Liver (tissue), 8 donors: ENCODE measurements at regions not wholly inside any gene's neighbourhood (a gene's known extent, or its start where the extent isn't known, plus 50 kb on each side); places are given as distances from the start of the nearest gene placed in this dataset.

ENCODE experiments used
- DNase-seq: peaks from one replicate; pipeline ENCODE4 v3.0.0-alpha.2; 2017; ENCODE audit warnings: low spot score
- H3K27ac ChIP-seq, 2 donors: one replicate each; pipeline ENCODE4 v1.7.0; 2013; ENCODE audit warnings: inconsistent platforms in 2 of 2, low read length in 2 of 2, control low read depth in 1 of 2, low read depth in 1 of 2, mild to moderate bottlenecking in 1 of 2
- H3K27me3 ChIP-seq, 4 donors: one replicate each; pipeline versions ENCODE4 v1.6.1 to v1.7.0; 2013; ENCODE audit warnings: low read length in 3 of 4, inconsistent platforms in 1 of 4, mild to moderate bottlenecking in 1 of 4, moderate library complexity in 1 of 4; ENCODE audit not compliant: control insufficient read depth in 4 of 4, insufficient read depth in 4 of 4
- H3K36me3 ChIP-seq, 4 donors: one replicate each; pipeline versions ENCODE4 v1.6.1 to v1.7.0; 2013; ENCODE audit warnings: low read length in 3 of 4, mild to moderate bottlenecking in 3 of 4, low read depth in 1 of 4, moderate library complexity in 1 of 4; ENCODE audit not compliant: control insufficient read depth in 4 of 4, insufficient read depth in 3 of 4
- H3K4me1 ChIP-seq, 4 donors: one replicate each; pipeline versions ENCODE4 v1.6.1 to v1.7.0; 2013; ENCODE audit warnings: low read length in 3 of 4, mild to moderate bottlenecking in 3 of 4, moderate library complexity in 1 of 4; ENCODE audit not compliant: control insufficient read depth in 4 of 4, insufficient read depth in 4 of 4
- H3K4me3 ChIP-seq, 3 donors: one replicate each; pipeline versions ENCODE4 v1.6.1 to v1.7.0; 2013; ENCODE audit warnings: low read length in 3 of 3, control low read depth in 1 of 3, low read depth in 1 of 3, mild to moderate bottlenecking in 1 of 3
- H3K9ac ChIP-seq, 2 donors: one replicate each; pipeline ENCODE4 v1.7.0; 2013; ENCODE audit warnings: low read length in 2 of 2, mild to moderate bottlenecking in 2 of 2, moderate library complexity in 2 of 2, control low read depth in 1 of 2, low read depth in 1 of 2
- H3K9me3 ChIP-seq, 4 donors: one replicate each; pipeline versions ENCODE4 v1.6.1 to v1.7.0; 2013; ENCODE audit warnings: low read length in 3 of 4; ENCODE audit not compliant: control insufficient read depth in 4 of 4
- EGR1 ChIP-seq, 2 donors: IDR thresholded peaks; 2 replicates each; pipeline ENCODE4 v1.6.1; 2016 to 2018; ENCODE audit warnings: antibody characterized with exemption in 2 of 2, low read depth in 2 of 2
- FOXA1 ChIP-seq: IDR thresholded peaks from 2 replicates; pipeline ENCODE4 v1.6.1; 2016; ENCODE audit warnings: antibody characterized with exemption
- GABPA ChIP-seq, 2 donors: IDR thresholded peaks in 1 of 2; conservative IDR thresholded peaks in 1 of 2; 2 replicates each; pipeline ENCODE4 v1.6.1; 2016; ENCODE audit warnings: antibody characterized with exemption in 2 of 2, mild to moderate bottlenecking in 1 of 2, moderate library complexity in 1 of 2
- HNF4A ChIP-seq, 2 donors: conservative IDR thresholded peaks; 2 replicates each; pipeline ENCODE4 v1.6.1; 2016; ENCODE audit warnings: antibody characterized with exemption in 2 of 2, mild to moderate bottlenecking in 2 of 2
- HNF4G ChIP-seq: IDR thresholded peaks from 2 replicates; pipeline ENCODE4 v1.6.1; 2016; ENCODE audit warnings: antibody characterized with exemption
- JUND ChIP-seq, 2 donors: IDR thresholded peaks; 2 replicates each; pipeline ENCODE4 v1.6.1; 2016; ENCODE audit warnings: antibody characterized with exemption in 2 of 2
- NR2F2 ChIP-seq: IDR thresholded peaks from 2 replicates; pipeline ENCODE4 v1.6.1; 2016; ENCODE audit warnings: antibody characterized with exemption
- RAD21 ChIP-seq, 2 donors: IDR thresholded peaks; 2 replicates each; pipeline ENCODE4 v1.6.1; 2016; ENCODE audit warnings: antibody characterized with exemption in 2 of 2, mild to moderate bottlenecking in 2 of 2
- RXRA ChIP-seq, 2 donors: IDR thresholded peaks; 2 replicates each; pipeline ENCODE4 v1.6.1; 2017 to 2018; ENCODE audit warnings: antibody characterized with exemption in 2 of 2, mild to moderate bottlenecking in 1 of 2
- SP1 ChIP-seq: IDR thresholded peaks from 2 replicates; pipeline ENCODE4 v1.6.1; 2018; ENCODE audit warnings: antibody characterized with exemption, mild to moderate bottlenecking
- TAF1 ChIP-seq: conservative IDR thresholded peaks from 2 replicates; pipeline ENCODE4 v1.6.1; 2016; ENCODE audit warnings: antibody characterized with exemption, mild to moderate bottlenecking
- YY1 ChIP-seq: IDR thresholded peaks from 2 replicates; pipeline ENCODE4 v1.6.1; 2016; ENCODE audit warnings: antibody characterized with exemption, mild to moderate bottlenecking
- WGBS: extraction: QIAGEN DNeasy Blood & Tissue Kit; methylation state at CpG from one replicate; pipeline ENCODE4 v1.1.7; 2013; 5-methylcytosine and 5-hydroxymethylcytosine counted together
- TF ChIP-seq, protein P1 (sequence below): IDR thresholded peaks from 2 replicates; pipeline ENCODE4 v1.6.1; 2016; ENCODE audit warnings: antibody characterized with exemption
- TF ChIP-seq, protein P2 (sequence below): IDR thresholded peaks from 2 replicates; pipeline ENCODE4 v1.6.1; 2016; ENCODE audit warnings: antibody characterized with exemption
- TF ChIP-seq, protein P3 (sequence below): fragments of 150-350 bp; IDR thresholded peaks from 2 replicates; pipeline ENCODE4 v1.5.1; 2017; ENCODE audit warnings: improper control_type of control experiment, low read depth, low read length; ENCODE audit not compliant: missing input control
- TF ChIP-seq, protein P4 (sequence below): IDR thresholded peaks from 2 replicates; pipeline ENCODE4 v1.6.1; 2016; ENCODE audit warnings: antibody characterized with exemption
- TF ChIP-seq, protein P5 (sequence below): IDR thresholded peaks from 2 replicates; pipeline ENCODE4 v1.6.1; 2016; ENCODE audit warnings: antibody characterized with exemption, mild to moderate bottlenecking
- donor health status: healthy.
- donor health status: healthy.
- donor health status: healthy.
- donor health status: healthy.
- donor health status: healthy.

DNA sequence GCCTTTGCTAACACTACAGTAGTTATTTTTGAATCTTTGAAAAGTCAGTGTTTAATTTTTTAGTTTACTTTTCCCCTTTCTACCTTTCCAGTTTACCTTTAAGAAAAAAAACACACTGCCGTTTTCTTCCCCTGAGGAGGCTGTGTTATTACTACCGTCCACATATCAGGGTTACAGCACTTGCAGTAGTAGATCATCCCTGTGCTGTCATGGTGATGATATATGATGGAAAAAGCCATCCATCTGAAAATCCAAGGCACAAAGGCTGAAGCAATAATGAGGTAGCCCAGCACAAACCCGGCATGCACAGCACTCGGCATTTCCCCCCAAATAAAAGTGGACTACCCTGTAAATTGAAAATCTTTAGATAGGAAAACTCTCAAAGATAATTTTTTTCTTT is 258.7 kb downstream of the CXXC4 start:
- Histone ChIP-seq H3K9me3 (no peaks in the 10 kb centered on the region), H3K4me3 (no peak overlapping the region), H3K4me1 (no peaks in the 10 kb centered on the region), H3K27me3 (no peaks in the 10 kb centered on the region), H3K9ac (no peak overlapping the region), H3K27ac (no peak overlapping the region), H3K36me3 (no peaks in the 10 kb centered on the region)
- TF ChIP-seq SP1 (no peak), YY1 (no peak), HNF4G (no peak), GABPA (IDR thresholded peaks at IDR 0.05 in 1 of 2, conservative IDR thresholded peaks at IDR 0.05 in 1 of 2) (no peak), RAD21 (IDR thresholded peaks at IDR 0.05) (no peak), EGR1 (IDR thresholded peaks at IDR 0.05; ENCODE audit: low read depth in 2 of 2) (no peak), JUND (IDR thresholded peaks at IDR 0.05) (no peak), RXRA (IDR thresholded peaks at IDR 0.05) (no peak), TAF1 (no peak), NR2F2 (no peak)
- TF ChIP-seq, protein P1, sequence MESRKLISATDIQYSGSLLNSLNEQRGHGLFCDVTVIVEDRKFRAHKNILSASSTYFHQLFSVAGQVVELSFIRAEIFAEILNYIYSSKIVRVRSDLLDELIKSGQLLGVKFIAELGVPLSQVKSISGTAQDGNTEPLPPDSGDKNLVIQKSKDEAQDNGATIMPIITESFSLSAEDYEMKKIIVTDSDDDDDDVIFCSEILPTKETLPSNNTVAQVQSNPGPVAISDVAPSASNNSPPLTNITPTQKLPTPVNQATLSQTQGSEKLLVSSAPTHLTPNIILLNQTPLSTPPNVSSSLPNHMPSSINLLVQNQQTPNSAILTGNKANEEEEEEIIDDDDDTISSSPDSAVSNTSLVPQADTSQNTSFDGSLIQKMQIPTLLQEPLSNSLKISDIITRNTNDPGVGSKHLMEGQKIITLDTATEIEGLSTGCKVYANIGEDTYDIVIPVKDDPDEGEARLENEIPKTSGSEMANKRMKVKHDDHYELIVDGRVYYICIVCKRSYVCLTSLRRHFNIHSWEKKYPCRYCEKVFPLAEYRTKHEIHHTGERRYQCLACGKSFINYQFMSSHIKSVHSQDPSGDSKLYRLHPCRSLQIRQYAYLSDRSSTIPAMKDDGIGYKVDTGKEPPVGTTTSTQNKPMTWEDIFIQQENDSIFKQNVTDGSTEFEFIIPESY, result no peak
- TF ChIP-seq, protein P2, sequence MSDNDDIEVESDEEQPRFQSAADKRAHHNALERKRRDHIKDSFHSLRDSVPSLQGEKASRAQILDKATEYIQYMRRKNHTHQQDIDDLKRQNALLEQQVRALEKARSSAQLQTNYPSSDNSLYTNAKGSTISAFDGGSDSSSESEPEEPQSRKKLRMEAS, result no peak
- TF ChIP-seq, protein P3, sequence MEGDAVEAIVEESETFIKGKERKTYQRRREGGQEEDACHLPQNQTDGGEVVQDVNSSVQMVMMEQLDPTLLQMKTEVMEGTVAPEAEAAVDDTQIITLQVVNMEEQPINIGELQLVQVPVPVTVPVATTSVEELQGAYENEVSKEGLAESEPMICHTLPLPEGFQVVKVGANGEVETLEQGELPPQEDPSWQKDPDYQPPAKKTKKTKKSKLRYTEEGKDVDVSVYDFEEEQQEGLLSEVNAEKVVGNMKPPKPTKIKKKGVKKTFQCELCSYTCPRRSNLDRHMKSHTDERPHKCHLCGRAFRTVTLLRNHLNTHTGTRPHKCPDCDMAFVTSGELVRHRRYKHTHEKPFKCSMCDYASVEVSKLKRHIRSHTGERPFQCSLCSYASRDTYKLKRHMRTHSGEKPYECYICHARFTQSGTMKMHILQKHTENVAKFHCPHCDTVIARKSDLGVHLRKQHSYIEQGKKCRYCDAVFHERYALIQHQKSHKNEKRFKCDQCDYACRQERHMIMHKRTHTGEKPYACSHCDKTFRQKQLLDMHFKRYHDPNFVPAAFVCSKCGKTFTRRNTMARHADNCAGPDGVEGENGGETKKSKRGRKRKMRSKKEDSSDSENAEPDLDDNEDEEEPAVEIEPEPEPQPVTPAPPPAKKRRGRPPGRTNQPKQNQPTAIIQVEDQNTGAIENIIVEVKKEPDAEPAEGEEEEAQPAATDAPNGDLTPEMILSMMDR, result no peak
- DNase-seq, result no peak
- 62% methylated on average over 4 of the region's 4 CpGs for whole genome bisulfite sequencing

DNA sequence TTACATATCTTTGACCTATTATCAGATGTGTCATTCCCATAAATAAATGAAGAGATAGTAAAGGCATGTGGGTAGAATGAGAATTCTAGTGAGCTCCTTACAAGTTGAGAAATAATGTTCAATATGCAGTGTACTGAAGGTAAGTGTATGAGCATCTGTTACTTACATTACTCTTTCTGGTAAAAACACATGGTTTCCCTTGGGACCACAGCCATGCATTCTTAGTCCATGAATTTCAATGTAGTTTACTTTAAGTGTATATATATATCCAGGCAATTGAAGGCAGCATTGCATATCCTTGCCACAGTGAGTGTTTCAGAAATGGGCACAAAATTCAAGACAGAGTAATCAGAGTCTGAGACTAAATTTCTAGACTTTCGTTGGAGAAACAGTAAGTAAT is 277.2 kb downstream of the CXXC4 start:
- Histone ChIP-seq H3K9ac (no peak overlapping the region), H3K4me1 (no peaks in the 10 kb centered on the region), H3K27me3 (no peaks in the 10 kb centered on the region), H3K4me3 (no peak overlapping the region), H3K27ac (no peak overlapping the region), H3K9me3 (no peaks in the 10 kb centered on the region), H3K36me3 (no peaks in the 10 kb centered on the region)
- no peak for TF ChIP-seq YY1
- TF ChIP-seq, protein P2, result no peak
- no peak for TF ChIP-seq JUND (IDR thresholded peaks at IDR 0.05)
- TF ChIP-seq, protein P4, sequence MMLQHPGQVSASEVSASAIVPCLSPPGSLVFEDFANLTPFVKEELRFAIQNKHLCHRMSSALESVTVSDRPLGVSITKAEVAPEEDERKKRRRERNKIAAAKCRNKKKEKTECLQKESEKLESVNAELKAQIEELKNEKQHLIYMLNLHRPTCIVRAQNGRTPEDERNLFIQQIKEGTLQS, result no peak
- no peak for TF ChIP-seq HNF4A (conservative IDR thresholded peaks at IDR 0.05)
- TF ChIP-seq FOXA1, result no peak
- no peak for TF ChIP-seq RAD21 (IDR thresholded peaks at IDR 0.05)
- TF ChIP-seq NR2F2, result no peak
- TF ChIP-seq, protein P1, result no peak
- TF ChIP-seq, protein P3, result no peak
- no peak for TF ChIP-seq TAF1
- TF ChIP-seq, protein P5, sequence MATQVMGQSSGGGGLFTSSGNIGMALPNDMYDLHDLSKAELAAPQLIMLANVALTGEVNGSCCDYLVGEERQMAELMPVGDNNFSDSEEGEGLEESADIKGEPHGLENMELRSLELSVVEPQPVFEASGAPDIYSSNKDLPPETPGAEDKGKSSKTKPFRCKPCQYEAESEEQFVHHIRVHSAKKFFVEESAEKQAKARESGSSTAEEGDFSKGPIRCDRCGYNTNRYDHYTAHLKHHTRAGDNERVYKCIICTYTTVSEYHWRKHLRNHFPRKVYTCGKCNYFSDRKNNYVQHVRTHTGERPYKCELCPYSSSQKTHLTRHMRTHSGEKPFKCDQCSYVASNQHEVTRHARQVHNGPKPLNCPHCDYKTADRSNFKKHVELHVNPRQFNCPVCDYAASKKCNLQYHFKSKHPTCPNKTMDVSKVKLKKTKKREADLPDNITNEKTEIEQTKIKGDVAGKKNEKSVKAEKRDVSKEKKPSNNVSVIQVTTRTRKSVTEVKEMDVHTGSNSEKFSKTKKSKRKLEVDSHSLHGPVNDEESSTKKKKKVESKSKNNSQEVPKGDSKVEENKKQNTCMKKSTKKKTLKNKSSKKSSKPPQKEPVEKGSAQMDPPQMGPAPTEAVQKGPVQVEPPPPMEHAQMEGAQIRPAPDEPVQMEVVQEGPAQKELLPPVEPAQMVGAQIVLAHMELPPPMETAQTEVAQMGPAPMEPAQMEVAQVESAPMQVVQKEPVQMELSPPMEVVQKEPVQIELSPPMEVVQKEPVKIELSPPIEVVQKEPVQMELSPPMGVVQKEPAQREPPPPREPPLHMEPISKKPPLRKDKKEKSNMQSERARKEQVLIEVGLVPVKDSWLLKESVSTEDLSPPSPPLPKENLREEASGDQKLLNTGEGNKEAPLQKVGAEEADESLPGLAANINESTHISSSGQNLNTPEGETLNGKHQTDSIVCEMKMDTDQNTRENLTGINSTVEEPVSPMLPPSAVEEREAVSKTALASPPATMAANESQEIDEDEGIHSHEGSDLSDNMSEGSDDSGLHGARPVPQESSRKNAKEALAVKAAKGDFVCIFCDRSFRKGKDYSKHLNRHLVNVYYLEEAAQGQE, result no peak
- WGBS, result 55% methylated on average over 1 of the region's 1 CpG
- no peak for DNase-seq
